ENCODE measurements at regions not wholly inside any gene's neighbourhood (a gene's known extent, or its start where the extent isn't known, plus 50 kb on each side); places are given as distances from the start of the nearest gene placed in this dataset.
A peak's percentile ranks its signal among the peaks of the same experiment; 100 is the strongest.

DNA sequence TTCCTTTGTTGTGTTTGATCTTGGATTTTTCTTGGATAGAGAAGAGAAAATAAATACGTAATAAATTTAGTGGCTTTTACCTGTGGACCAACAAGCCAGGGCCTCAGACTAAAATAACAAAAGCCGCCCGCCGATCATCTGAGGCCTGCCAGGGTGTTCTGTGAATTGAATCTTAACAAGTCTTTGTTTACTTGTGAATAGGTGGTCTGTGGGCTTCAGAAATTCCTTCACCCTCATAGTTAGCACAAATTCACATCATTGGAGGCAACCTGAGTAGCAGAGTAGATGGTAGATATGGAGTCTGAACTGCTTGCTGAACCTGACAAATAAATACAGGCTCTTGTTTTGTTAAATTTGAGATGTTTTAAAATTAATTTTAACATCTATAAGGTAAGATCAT lies 176.3 kb upstream of the MTNR1B start:
- H3K4me1 Mint-ChIP-seq, result peaks cover 39 to 44% of the 10 kb centered on the region in 2 experiments
- Histone ChIP-seq H3K9me3 (ENCODE audit: control insufficient read depth, low read depth, low read length) (no peaks in the 10 kb centered on the region), H3K23ac (ENCODE audit: insufficient read length, low read depth, low read length) (no peak overlapping the region), H3K27me3 (ENCODE audit: insufficient read depth, low read length) (no peaks in the 10 kb centered on the region), H3K4me1 (ENCODE audit: insufficient read depth, low read length) (peaks cover 10% of the 10 kb centered on the region), H2AFZ (ENCODE audit: low read length) (no peak overlapping the region), H2AK5ac (ENCODE audit: insufficient read length, low read length) (no peak overlapping the region), H4K5ac (ENCODE audit: insufficient read length, low read depth, low read length) (no peak overlapping the region), H4K8ac (replicated peaks; ENCODE audit: insufficient read length, low read depth, low read length) (no peak overlapping the region), H3K23me2 (ENCODE audit: insufficient read length, low read depth, low read length, poor library complexity, severe bottlenecking) (no peaks in the 10 kb centered on the region), H3T11ph (ENCODE audit: low read length) (no peak overlapping the region), H3K9ac (ENCODE audit: extremely low read depth, insufficient read length, low read length) (no peak overlapping the region), H3K27ac (ENCODE audit: insufficient read length, low read depth, low read length) (no peak overlapping the region), H4K91ac (ENCODE audit: insufficient read length, low read depth, low read length) (no peak overlapping the region), H2BK5ac (ENCODE audit: insufficient read length, low read length) (no peak overlapping the region), H3K56ac (ENCODE audit: insufficient read length, low read depth, low read length) (no peak overlapping the region), H3K14ac (ENCODE audit: insufficient read depth, low read length) (no peak overlapping the region), H2BK120ac (ENCODE audit: low read depth, low read length, poor library complexity, severe bottlenecking) (no peak overlapping the region), H3K18ac (ENCODE audit: insufficient read length, low read depth, low read length) (no peak overlapping the region), H2BK15ac (ENCODE audit: low read depth, low read length) (no peak overlapping the region), H4K20me1 (ENCODE audit: control insufficient read depth, insufficient read depth, insufficient read length) (no peaks in the 10 kb centered on the region), H2BK12ac (ENCODE audit: insufficient read length, low read depth, low read length) (no peak overlapping the region), H2BK20ac (ENCODE audit: low read depth, low read length, poor library complexity, severe bottlenecking) (no peak overlapping the region), H3K4me2 (ENCODE audit: insufficient read depth, insufficient read length, low read length) (peak overlapping the region; percentile 5), H3K79me2 (ENCODE audit: insufficient read depth, low read length) (no peaks in the 10 kb centered on the region), H3K4ac (ENCODE audit: low read depth, low read length) (no peak overlapping the region), H3K79me1 (ENCODE audit: insufficient read depth, low read depth, low read length, poor library complexity, severe bottlenecking) (no peaks in the 10 kb centered on the region)
- peak; percentile 53 for DNase-seq
- TF ChIP-seq, protein P1, sequence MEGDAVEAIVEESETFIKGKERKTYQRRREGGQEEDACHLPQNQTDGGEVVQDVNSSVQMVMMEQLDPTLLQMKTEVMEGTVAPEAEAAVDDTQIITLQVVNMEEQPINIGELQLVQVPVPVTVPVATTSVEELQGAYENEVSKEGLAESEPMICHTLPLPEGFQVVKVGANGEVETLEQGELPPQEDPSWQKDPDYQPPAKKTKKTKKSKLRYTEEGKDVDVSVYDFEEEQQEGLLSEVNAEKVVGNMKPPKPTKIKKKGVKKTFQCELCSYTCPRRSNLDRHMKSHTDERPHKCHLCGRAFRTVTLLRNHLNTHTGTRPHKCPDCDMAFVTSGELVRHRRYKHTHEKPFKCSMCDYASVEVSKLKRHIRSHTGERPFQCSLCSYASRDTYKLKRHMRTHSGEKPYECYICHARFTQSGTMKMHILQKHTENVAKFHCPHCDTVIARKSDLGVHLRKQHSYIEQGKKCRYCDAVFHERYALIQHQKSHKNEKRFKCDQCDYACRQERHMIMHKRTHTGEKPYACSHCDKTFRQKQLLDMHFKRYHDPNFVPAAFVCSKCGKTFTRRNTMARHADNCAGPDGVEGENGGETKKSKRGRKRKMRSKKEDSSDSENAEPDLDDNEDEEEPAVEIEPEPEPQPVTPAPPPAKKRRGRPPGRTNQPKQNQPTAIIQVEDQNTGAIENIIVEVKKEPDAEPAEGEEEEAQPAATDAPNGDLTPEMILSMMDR (conservative IDR thresholded peaks at IDR 0.05), result no peak
- peak overlapping the region; percentile 16 to 52; a peak in 2 of 5 replicates for H3K4me3 Mint-ChIP-seq
- no peaks in the 10 kb centered on the region for H3K27me3 Mint-ChIP-seq (ENCODE audit: low read depth)
- no CpG with 5 or more reads among the region's 4 CpGs for WGBS (ENCODE audit: extremely low coverage, insufficient read length, low lambda C conversion rate)
- H3K36me3 Mint-ChIP-seq (ENCODE audit: insufficient read depth in 1 of 3, low read depth in 3 of 3), result peaks cover 10 to 36% (median 32%) of the 10 kb centered on the region in 3 experiments; a peak in 5 of 7 replicates
- H3K9me3 Mint-ChIP-seq, result no peaks in the 10 kb centered on the region; a peak in 2 of 5 replicates
- H3K27ac Mint-ChIP-seq, result peak overlapping the region in 2 of 3 experiments; percentile 82 to 84; a peak in 4 of 7 replicates
